Breast epithelium (tissue), 3 donors: ENCODE measurements at regions not wholly inside any gene's neighbourhood (a gene's known extent, or its start where the extent isn't known, plus 50 kb on each side); places are given as distances from the start of the nearest gene placed in this dataset.

Experiments used
- POLR2AphosphoS5 ChIP-seq, 3 donors: sonication (generic); formaldehyde crosslinking; IDR thresholded peaks; one replicate each; pipeline ENCODE4 v1.6.1; 2017; ENCODE audit warnings: antibody characterized with exemption in 3 of 3
- TF ChIP-seq, protein P1 (sequence below), 3 donors: fragments of 450-650 bp; IDR thresholded peaks; one replicate each; pipeline ENCODE4 v1.5.1; 2016 to 2017; ENCODE audit warnings: antibody characterized with exemption in 3 of 3, mild to moderate bottlenecking in 3 of 3, moderate library complexity in 3 of 3

DNA sequence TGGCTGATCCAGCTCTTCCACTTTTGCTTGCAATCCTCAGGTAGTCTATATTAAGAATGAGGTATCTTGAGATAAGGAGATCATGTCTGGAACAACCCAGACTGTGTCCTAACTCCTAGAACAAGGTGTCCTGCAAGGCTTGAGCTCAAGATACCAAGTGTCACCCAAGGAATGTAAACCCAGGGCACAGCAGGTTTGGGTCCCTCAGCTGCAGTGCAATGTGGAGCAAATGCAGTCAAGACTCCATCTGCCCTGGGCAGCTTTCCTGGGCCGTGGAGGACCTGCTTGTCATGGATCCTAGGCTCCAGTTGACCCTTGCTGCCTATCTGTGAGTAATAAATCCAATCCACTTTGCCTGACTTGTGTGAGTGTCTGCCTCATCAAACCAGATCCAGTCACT, 166.1 kb downstream of the OTOR start:
- TF ChIP-seq, protein P1, sequence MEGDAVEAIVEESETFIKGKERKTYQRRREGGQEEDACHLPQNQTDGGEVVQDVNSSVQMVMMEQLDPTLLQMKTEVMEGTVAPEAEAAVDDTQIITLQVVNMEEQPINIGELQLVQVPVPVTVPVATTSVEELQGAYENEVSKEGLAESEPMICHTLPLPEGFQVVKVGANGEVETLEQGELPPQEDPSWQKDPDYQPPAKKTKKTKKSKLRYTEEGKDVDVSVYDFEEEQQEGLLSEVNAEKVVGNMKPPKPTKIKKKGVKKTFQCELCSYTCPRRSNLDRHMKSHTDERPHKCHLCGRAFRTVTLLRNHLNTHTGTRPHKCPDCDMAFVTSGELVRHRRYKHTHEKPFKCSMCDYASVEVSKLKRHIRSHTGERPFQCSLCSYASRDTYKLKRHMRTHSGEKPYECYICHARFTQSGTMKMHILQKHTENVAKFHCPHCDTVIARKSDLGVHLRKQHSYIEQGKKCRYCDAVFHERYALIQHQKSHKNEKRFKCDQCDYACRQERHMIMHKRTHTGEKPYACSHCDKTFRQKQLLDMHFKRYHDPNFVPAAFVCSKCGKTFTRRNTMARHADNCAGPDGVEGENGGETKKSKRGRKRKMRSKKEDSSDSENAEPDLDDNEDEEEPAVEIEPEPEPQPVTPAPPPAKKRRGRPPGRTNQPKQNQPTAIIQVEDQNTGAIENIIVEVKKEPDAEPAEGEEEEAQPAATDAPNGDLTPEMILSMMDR (IDR thresholded peaks at IDR 0.05) = no peak
- no peak for TF ChIP-seq POLR2AphosphoS5 (IDR thresholded peaks at IDR 0.05)
